GM19438 (cell line): ENCODE measurements at regions not wholly inside any gene's neighbourhood (a gene's known extent, or its start where the extent isn't known, plus 50 kb on each side); places are given as distances from the start of the nearest gene placed in this dataset.
"Not testable (repeated sequence)": the region's sequence is repeated elsewhere in the genome, so short reads cannot be mapped to it uniquely, and the experiment has no call there.

Source experiments
- ATAC-seq: cut with Tn5 transposase; IDR thresholded peaks from one replicate; pipeline ENCODE4 v1.9.1; 2021; ENCODE audit warnings: low read depth; ENCODE audit not compliant: unreplicated experiment

GRCh38 chr5:89534331-89534730 is 651.3 kb upstream of the MEF2C start:
- ATAC-seq, result no peak

- ATAC-seq, result no peak
These were observed 641.8 kb upstream of the MEF2C start for GRCh38 chr5:89524785-89525184.

GRCh38 chr5:89523867-89524266 is 640.9 kb upstream of the MEF2C start:
- ATAC-seq, result not testable (repeated sequence)

- no peak for ATAC-seq
These were observed 637.8 kb upstream of the MEF2C start for GRCh38 chr5:89520771-89521170.

GRCh38 chr5:89513299-89514044 is 630.5 kb upstream of the MEF2C start:
- no peak for ATAC-seq

- ATAC-seq, result no peak
These were observed 621.1 kb upstream of the MEF2C start for GRCh38 chr5:89504051-89504450.

- ATAC-seq, result no peak
These were observed 616.8 kb upstream of the MEF2C start for GRCh38 chr5:89499787-89500186.

- no peak for ATAC-seq
These were observed 615.7 kb upstream of the MEF2C start for GRCh38 chr5:89498699-89499098.

GRCh38 chr5:89493414-89493813 is 610.4 kb upstream of the MEF2C start:
- ATAC-seq, result no peak

- ATAC-seq, result no peak
These were observed 602.0 kb upstream of the MEF2C start for GRCh38 chr5:89484962-89485361.

- ATAC-seq, result no peak
These were observed 597.5 kb upstream of the MEF2C start for GRCh38 chr5:89480406-89481007.

- no peak for ATAC-seq
These were observed 595.9 kb upstream of the MEF2C start for GRCh38 chr5:89478851-89479250.

GRCh38 chr5:89473196-89473595 is 590.2 kb upstream of the MEF2C start:
- ATAC-seq, result no peak

- ATAC-seq, result no peak
These were observed 588.6 kb upstream of the MEF2C start for GRCh38 chr5:89471541-89471940.

GRCh38 chr5:89471115-89471514 is 588.1 kb upstream of the MEF2C start:
- ATAC-seq, result no peak

GRCh38 chr5:89470658-89471057 is 587.7 kb upstream of the MEF2C start:
- no peak for ATAC-seq

GRCh38 chr5:89458332-89458656 is 575.3 kb upstream of the MEF2C start:
- ATAC-seq, result no peak

GRCh38 chr5:89457411-89458331 is 574.7 kb upstream of the MEF2C start:
- no peak for ATAC-seq

- ATAC-seq, result no peak
These were observed 569.1 kb upstream of the MEF2C start for GRCh38 chr5:89452081-89452480.

- no peak for ATAC-seq
These were observed 568.3 kb upstream of the MEF2C start for GRCh38 chr5:89451263-89451662.

GRCh38 chr5:89450149-89450538 is 567.2 kb upstream of the MEF2C start:
- ATAC-seq, result no peak
